Hepatocyte (in vitro differentiated cells): ENCODE measurements at regions not wholly inside any gene's neighbourhood (a gene's known extent, or its start where the extent isn't known, plus 50 kb on each side); places are given as distances from the start of the nearest gene placed in this dataset.

Experiments used
- DNase-seq: peaks from one replicate; pipeline ENCODE4 v3.0.0-alpha.2; 2016; ENCODE audit warnings: low spot score
- H2AFZ ChIP-seq: fragments of 200-600 bp; sonication (generic); 2 replicates; pipeline ENCODE4 v1.6.0; 2016; ENCODE audit warnings: antibody characterized with exemption, mild to moderate bottlenecking
- H3K27ac ChIP-seq: fragments of 200-600 bp; sonication (generic); 2 replicates; pipeline ENCODE4 v1.5.1; 2016; ENCODE audit warnings: mild to moderate bottlenecking
- H3K27me3 ChIP-seq: fragments of 200-600 bp; sonication (generic); 2 replicates; pipeline ENCODE4 v1.6.1; 2016
- H3K36me3 ChIP-seq: fragments of 200-600 bp; sonication (generic); replicated peaks from 2 replicates; pipeline ENCODE4 v1.5.1; 2016; ENCODE audit warnings: low read depth; ENCODE audit not compliant: insufficient read depth
- H3K4me1 ChIP-seq: fragments of 200-600 bp; sonication (generic); 2 replicates; pipeline ENCODE4 v1.5.1; 2016; ENCODE audit warnings: mild to moderate bottlenecking, moderate library complexity; ENCODE audit not compliant: insufficient read depth
- H3K4me2 ChIP-seq: fragments of 200-600 bp; sonication (generic); 2 replicates; pipeline ENCODE4 v1.6.0; 2016
- H3K4me3 ChIP-seq: fragments of 200-600 bp; sonication (generic); 2 replicates; pipeline ENCODE4 v1.5.1; 2016; ENCODE audit warnings: mild to moderate bottlenecking
- H3K79me2 ChIP-seq: fragments of 200-600 bp; sonication (generic); 2 replicates; pipeline ENCODE4 v1.6.0; 2017; ENCODE audit warnings: mild to moderate bottlenecking
- H3K9me2 ChIP-seq: fragments of 200-600 bp; sonication (generic); replicated peaks from 2 replicates; pipeline ENCODE4 v1.6.0; 2017; ENCODE audit warnings: mild to moderate bottlenecking; ENCODE audit not compliant: insufficient read depth
- H3K9me3 ChIP-seq: fragments of 200-600 bp; sonication (generic); 2 replicates; pipeline ENCODE4 v1.5.1; 2016; ENCODE audit warnings: low read depth, mild to moderate bottlenecking
- H4K20me1 ChIP-seq: fragments of 200-600 bp; sonication (generic); 2 replicates; pipeline ENCODE4 v1.6.0; 2016; ENCODE audit warnings: mild to moderate bottlenecking; ENCODE audit not compliant: insufficient read depth, poor library complexity, severe bottlenecking
- CTCF ChIP-seq: fragments of 200-600 bp; sonication (generic); IDR thresholded peaks from 2 replicates; pipeline ENCODE4 v1.5.1; 2016; ENCODE audit warnings: antibody characterized with exemption, mild to moderate bottlenecking; ENCODE audit not compliant: poor library complexity
- EZH2 ChIP-seq: fragments of 200-600 bp; sonication (generic); IDR thresholded peaks from 2 replicates; pipeline ENCODE4 v1.6.1; 2016; ENCODE audit warnings: antibody characterized with exemption, mild to moderate bottlenecking, borderline replicate concordance
- EZH2phosphoT487 ChIP-seq: fragments of 200-600 bp; sonication (generic); IDR thresholded peaks from one replicate; pipeline ENCODE4 v1.6.1; 2018; ENCODE audit warnings: antibody characterized with exemption, mild to moderate bottlenecking, low read depth, moderate library complexity; ENCODE audit not compliant: unreplicated experiment, severe bottlenecking
- WGBS: methylation state at CpG from one replicate; pipeline ENCODE4 v1.1.6; 2016; ENCODE audit warnings: low lambda C conversion rate; ENCODE audit errors: missing lambda C conversion rate; 5-methylcytosine and 5-hydroxymethylcytosine counted together

DNA sequence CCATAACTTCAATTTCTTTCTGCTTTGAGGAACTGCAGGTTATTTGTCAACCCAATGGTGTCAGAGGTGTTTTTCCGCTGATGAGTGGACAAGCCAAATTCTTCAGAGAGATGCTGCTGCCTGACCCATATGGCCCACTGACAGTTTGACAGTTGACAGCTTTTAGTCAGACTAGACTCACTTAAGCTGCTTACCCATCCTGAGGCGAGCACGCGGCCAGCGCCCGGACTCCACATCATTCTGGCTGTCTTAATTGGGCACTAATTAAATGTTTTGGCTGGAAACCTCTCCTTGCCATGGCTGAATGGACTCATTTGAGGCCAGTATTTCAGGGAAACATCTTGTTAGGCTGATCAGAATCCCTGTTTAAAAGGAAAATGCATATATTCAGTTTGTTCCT, 316.1 kb upstream of the FANCL start:
- no peaks in the 10 kb centered on the region for H3K27me3 ChIP-seq
- no peak overlapping the region for H3K4me2 ChIP-seq
- no peaks in the 10 kb centered on the region for H3K9me2 ChIP-seq
- no peak overlapping the region for H3K27ac ChIP-seq
- no peaks in the 10 kb centered on the region for H3K9me3 ChIP-seq
- no peak overlapping the region for H3K4me3 ChIP-seq
- H4K20me1 ChIP-seq = no peaks in the 10 kb centered on the region
- H3K4me1 ChIP-seq = no peaks in the 10 kb centered on the region
- WGBS = 97% methylated on average over 6 of the region's 6 CpGs
- no peaks in the 10 kb centered on the region for H3K36me3 ChIP-seq
- H3K79me2 ChIP-seq = no peaks in the 10 kb centered on the region
- H2AFZ ChIP-seq = no peak overlapping the region
- no peak for TF ChIP-seq CTCF
- no peak for TF ChIP-seq EZH2phosphoT487
- no peak for TF ChIP-seq EZH2
- DNase-seq = no peak

- TF ChIP-seq EZH2 = no peak
- TF ChIP-seq EZH2phosphoT487 = no peak
- no peak for TF ChIP-seq CTCF
- H3K4me1 ChIP-seq = no peaks in the 10 kb centered on the region
- WGBS = 74% methylated on average over 2 of the region's 2 CpGs
- no peak overlapping the region for H3K27ac ChIP-seq
- no peak for DNase-seq
- H2AFZ ChIP-seq = no peak overlapping the region
- H3K4me2 ChIP-seq = no peak overlapping the region
- H3K9me3 ChIP-seq = no peaks in the 10 kb centered on the region
- no peaks in the 10 kb centered on the region for H3K27me3 ChIP-seq
- H3K36me3 ChIP-seq = no peaks in the 10 kb centered on the region
- no peaks in the 10 kb centered on the region for H4K20me1 ChIP-seq
- no peak overlapping the region for H3K4me3 ChIP-seq
- no peaks in the 10 kb centered on the region for H3K9me2 ChIP-seq
- no peaks in the 10 kb centered on the region for H3K79me2 ChIP-seq
Observed at GRCh38 chr2:58553937-58554336, 312.8 kb upstream of the FANCL start.

- WGBS = 97% methylated on average over 1 of the region's 1 CpG
- Histone ChIP-seq H3K36me3 (no peaks in the 10 kb centered on the region), H3K4me2 (no peak overlapping the region), H3K4me1 (no peaks in the 10 kb centered on the region), H4K20me1 (no peaks in the 10 kb centered on the region), H3K9me3 (no peaks in the 10 kb centered on the region), H3K79me2 (no peaks in the 10 kb centered on the region), H3K27me3 (no peaks in the 10 kb centered on the region), H3K9me2 (no peaks in the 10 kb centered on the region), H2AFZ (no peak overlapping the region), H3K27ac (no peak overlapping the region), H3K4me3 (no peak overlapping the region)
- TF ChIP-seq EZH2phosphoT487 = no peak
- no peak for TF ChIP-seq CTCF
- TF ChIP-seq EZH2 = no peak
- DNase-seq = no peak
Observed at GRCh38 chr2:58553522-58553921, 312.4 kb upstream of the FANCL start.
